HCT116 (cell line): ENCODE measurements at regions not wholly inside any gene's neighbourhood (a gene's known extent, or its start where the extent isn't known, plus 50 kb on each side); places are given as distances from the start of the nearest gene placed in this dataset.

ENCODE experiments used
- ATAC-seq: fragments of 200-7000 bp; cut with Tn5 transposase; 2 replicates; pipeline ENCODE4 v1.9.1; 2020; ENCODE audit warnings: mild to moderate bottlenecking, moderate library complexity
- BruUV-seq: library from RNA; stranded (reverse); fragments of 400-500 nt; replicated peaks from 2 replicates; lab custom pipeline; 2021; lab: Mats Ljungman, UMichigan
- CTCF ChIA-PET: fragments of 300-600 bp; sonication (Branson Sonifier 250); formaldehyde crosslinking; loops from one replicate; lab custom pipeline; 2021; ENCODE audit warnings: antibody characterized with exemption; lab: Charles Lee
- POLR2A ChIA-PET: fragments of 300-600, 350-600 bp; sonication (Branson Sonifier 250); formaldehyde crosslinking; loops from one replicate; lab custom pipeline; 2021; ENCODE audit warnings: antibody characterized with exemption; lab: Charles Lee
- RAD21 ChIA-PET, 2 experiments: fragments of 300-600 bp; sonication (Branson Sonifier 250); formaldehyde crosslinking; loops; one replicate each; lab custom pipeline; 2023; ENCODE audit warnings: low total read pairs in 2 of 2; ENCODE audit not compliant: uncharacterized antibody in 2 of 2, unreplicated experiment in 2 of 2, low non-redundant PET in 1 of 2; lab: Charles Lee
- DNase-seq: peaks from one replicate; pipeline ENCODE4 v3.0.0-alpha.2; 2010; ENCODE audit warnings: low read depth, low spot score
- H2AFZ ChIP-seq: fragments of 200-600 bp; shearing (Covaris generic), sonication (generic); 2 replicates; pipeline ENCODE4 v1.6.1; 2017; ENCODE audit warnings: low read depth, mixed run types, mixed read lengths, antibody characterized with exemption, low read length; ENCODE audit not compliant: poor library complexity, severe bottlenecking
- H3K27ac ChIP-seq: 2 replicates; pipeline ENCODE4 v1.5.1; 2012; ENCODE audit warnings: low read depth, low read length
- H3K27me3 ChIP-seq: fragments of 200-600 bp; sonication (generic); 2 replicates; pipeline ENCODE4 v1.6.1; 2016; ENCODE audit warnings: mixed run types, low read length, mixed read lengths; ENCODE audit not compliant: insufficient read depth
- H3K36me3 ChIP-seq, 2 experiments: fragments of 200-500 bp in 1 of 2; fragments of 200-600 bp in 1 of 2; sonication (Bioruptor generic) in 1 of 2; sonication (generic) in 1 of 2; 2 replicates each; pipeline versions ENCODE4 v1.5.1 to v1.6.1; 2014 to 2016; ENCODE audit warnings: low read length in 2 of 2, inconsistent platforms in 1 of 2, mixed read lengths in 1 of 2, mixed run types in 1 of 2; ENCODE audit not compliant: insufficient read depth in 2 of 2, control insufficient read depth in 1 of 2
- H3K4me1 ChIP-seq, 2 experiments: fragments of 200-600 bp in 1 of 2; sonication (generic) in 1 of 2; 2 replicates each; pipeline versions ENCODE4 v1.5.1 to v1.6.1; 2012 to 2017; ENCODE audit warnings: low read length in 2 of 2, inconsistent platforms in 1 of 2, mild to moderate bottlenecking in 1 of 2, mixed read lengths in 1 of 2, mixed run types in 1 of 2, moderate library complexity in 1 of 2; ENCODE audit not compliant: insufficient read depth in 2 of 2, control insufficient read depth in 1 of 2
- H3K4me2 ChIP-seq: fragments of 200-600 bp; sonication (generic); 2 replicates; pipeline ENCODE4 v1.6.1; 2017; ENCODE audit warnings: mixed run types, low read length, mixed read lengths
- H3K4me3 ChIP-seq, 2 experiments: fragments of 200-600 bp in 1 of 2; sonication (generic) in 1 of 2; replicated peaks in 1 of 2; 2 replicates each; pipeline ENCODE4 v1.5.1; 2011 to 2016; ENCODE audit warnings: low read length in 2 of 2, control low read depth in 1 of 2, low read depth in 1 of 2, mild to moderate bottlenecking in 1 of 2, mixed read lengths in 1 of 2, mixed run types in 1 of 2
- H3K79me2 ChIP-seq: fragments of 200-600 bp; sonication (generic); 2 replicates; pipeline ENCODE4 v1.6.1; 2017; ENCODE audit warnings: mild to moderate bottlenecking, mixed run types, low read length, moderate library complexity, mixed read lengths; ENCODE audit not compliant: insufficient read depth
- H3K9ac ChIP-seq: fragments of 200-600 bp; sonication (generic); 2 replicates; pipeline ENCODE4 v1.6.1; 2016; ENCODE audit warnings: low read length, mixed read lengths
- H3K9me2 ChIP-seq: fragments of 200-600 bp; sonication (generic), shearing (Covaris generic); 2 replicates; pipeline ENCODE4 v1.6.1; 2017; ENCODE audit warnings: mixed run types, mild to moderate bottlenecking, moderate library complexity; ENCODE audit not compliant: insufficient read depth
- H3K9me3 ChIP-seq, 2 experiments: fragments of 200-500 bp in 1 of 2; fragments of 200-600 bp in 1 of 2; sonication (Bioruptor generic) in 1 of 2; sonication (generic) in 1 of 2; 2 replicates each; pipeline ENCODE4 v1.6.1; 2014 to 2017; ENCODE audit warnings: low read length in 2 of 2, mixed read lengths in 2 of 2, inconsistent platforms in 1 of 2, low read depth in 1 of 2, mild to moderate bottlenecking in 1 of 2, mixed run types in 1 of 2, moderate library complexity in 1 of 2; ENCODE audit not compliant: control insufficient read depth in 1 of 2, insufficient read depth in 1 of 2
- H4K20me1 ChIP-seq: fragments of 200-600 bp; sonication (generic), shearing (Covaris generic); 2 replicates; pipeline ENCODE4 v1.6.1; 2017; ENCODE audit warnings: mixed run types, mild to moderate bottlenecking, moderate library complexity; ENCODE audit not compliant: insufficient read depth
- ATF3 ChIP-seq: IDR thresholded peaks from 2 replicates; pipeline ENCODE4 v1.6.1; 2012
- CEBPB ChIP-seq: IDR thresholded peaks from 2 replicates; pipeline ENCODE4 v1.6.1; 2012; ENCODE audit warnings: low read depth
- CTCF ChIP-seq, 3 experiments: fragments of 200-600 bp in 1 of 3; sonication (generic) in 1 of 3; IDR thresholded peaks in 2 of 3; conservative IDR thresholded peaks in 1 of 3; 2 replicates each; pipeline ENCODE4 v1.5.1; 2012 to 2017; ENCODE audit warnings: low read depth in 2 of 3, low read length in 2 of 3, antibody characterized with exemption in 1 of 3, borderline replicate concordance in 1 of 3, control low read depth in 1 of 3, mild to moderate bottlenecking in 1 of 3, mixed read lengths in 1 of 3, mixed run types in 1 of 3, moderate library complexity in 1 of 3; ENCODE audit not compliant: insufficient read depth in 1 of 3
- EGR1 ChIP-seq: IDR thresholded peaks from 2 replicates; pipeline ENCODE4 v1.6.1; 2012; ENCODE audit warnings: low read depth
- ELF1 ChIP-seq: IDR thresholded peaks from 2 replicates; pipeline ENCODE4 v1.6.1; 2012; ENCODE audit warnings: low read depth, borderline replicate concordance
- EZH2 ChIP-seq: fragments of 200-600 bp; sonication (generic); IDR thresholded peaks from 2 replicates; pipeline ENCODE4 v1.6.1; 2017; ENCODE audit warnings: antibody characterized with exemption, mixed run types
- EZH2phosphoT487 ChIP-seq: fragments of 200-600 bp; IDR thresholded peaks from 2 replicates; pipeline ENCODE4 v1.6.1; 2018; ENCODE audit warnings: antibody characterized with exemption, borderline replicate concordance
- FOSL1 ChIP-seq: IDR thresholded peaks from 2 replicates; pipeline ENCODE4 v1.6.1; 2012; ENCODE audit warnings: low read depth
- JUND ChIP-seq: IDR thresholded peaks from 2 replicates; pipeline ENCODE4 v1.6.1; 2012
- MAX ChIP-seq: IDR thresholded peaks from 2 replicates; pipeline ENCODE4 v1.6.1; 2012
- POLR2AphosphoS5 ChIP-seq: IDR thresholded peaks from 2 replicates; pipeline ENCODE4 v1.6.1; 2011; ENCODE audit warnings: mild to moderate bottlenecking, low read depth, low read length, moderate library complexity
- RAD21 ChIP-seq: IDR thresholded peaks from 2 replicates; pipeline ENCODE4 v1.6.1; 2012; ENCODE audit warnings: low read depth, mild to moderate bottlenecking
- REST ChIP-seq: IDR thresholded peaks from 2 replicates; pipeline ENCODE4 v1.6.1; 2012; ENCODE audit warnings: low read depth
- SP1 ChIP-seq: IDR thresholded peaks from 2 replicates; pipeline ENCODE4 v1.6.1; 2012; ENCODE audit warnings: low read depth
- TCF7L2 ChIP-seq: IDR thresholded peaks from 2 replicates; pipeline ENCODE4 v1.7.0; 2011; ENCODE audit warnings: borderline replicate concordance, inconsistent platforms; ENCODE audit not compliant: insufficient read depth, insufficient read length; ENCODE audit errors: extremely low read depth
- YY1 ChIP-seq: IDR thresholded peaks from 2 replicates; pipeline ENCODE4 v1.6.1; 2011; ENCODE audit warnings: low read length, low read depth, moderate library complexity, mild to moderate bottlenecking; ENCODE audit not compliant: insufficient replicate concordance; ENCODE audit errors: extremely low read depth
- ZBTB33 ChIP-seq: IDR thresholded peaks from 2 replicates; pipeline ENCODE4 v1.6.1; 2011; ENCODE audit warnings: mild to moderate bottlenecking, low read length, moderate library complexity; ENCODE audit not compliant: insufficient replicate concordance; ENCODE audit errors: extremely low read depth
- ZFX ChIP-seq: fragments of 450-650 bp; IDR thresholded peaks from 2 replicates; pipeline ENCODE4 v1.6.1; 2017
- ZNF274 ChIP-seq: fragments of 200-500 bp; sonication (Bioruptor generic); IDR thresholded peaks from 2 replicates; pipeline ENCODE4 v1.6.1; 2014; ENCODE audit warnings: mild to moderate bottlenecking, low read depth, low read length, inconsistent platforms
- intact Hi-C: fragments of 100-400 bp; cut with micrococcal nuclease; formaldehyde crosslinking; loops from 2 replicates; pipeline ENCODE4 v1.10.0; 2022

GRCh38 chr5:159385536-159385935, 55.2 kb upstream of the IL12B start:
- Histone ChIP-seq H3K9ac (no peak overlapping the region), H3K36me3 (no peaks in the 10 kb centered on the region), H3K27me3 (no peaks in the 10 kb centered on the region), H3K9me2 (no peaks in the 10 kb centered on the region), H4K20me1 (no peaks in the 10 kb centered on the region), H3K79me2 (no peaks in the 10 kb centered on the region), H3K4me3 (no peak overlapping the region), H2AFZ (no peak overlapping the region), H3K9me3 (no peaks in the 10 kb centered on the region), H3K4me2 (no peak overlapping the region), H3K27ac (no peak overlapping the region), H3K4me1 (no peaks in the 10 kb centered on the region)
- BruUV-seq = no TSS peak
- ChIA-PET CTCF (no interaction called here), POLR2A (no interaction called here), RAD21 (no interaction called here)
- no peak for ATAC-seq
- TF ChIP-seq TCF7L2 (no peak), SP1 (no peak), REST (no peak), YY1 (no peak), JUND (no peak), ZBTB33 (no peak), CEBPB (no peak), CTCF (IDR thresholded peaks at IDR 0.05 in 2 of 3, conservative IDR thresholded peaks at IDR 0.05 in 1 of 3; ENCODE audit: borderline replicate concordance in 1 of 3, insufficient read depth in 1 of 3, low read depth in 2 of 3, low read length in 2 of 3) (no peak), EGR1 (no peak), ZFX (no peak), ATF3 (no peak), EZH2 (no peak), EZH2phosphoT487 (no peak), MAX (no peak), RAD21 (no peak), ZNF274 (no peak), POLR2AphosphoS5 (no peak), FOSL1 (no peak), ELF1 (no peak)
- intact Hi-C loops = no loop called here
- DNase-seq = no peak
